Choroid plexus epithelial cell (primary cell): ENCODE measurements at regions not wholly inside any gene's neighbourhood (a gene's known extent, or its start where the extent isn't known, plus 50 kb on each side); places are given as distances from the start of the nearest gene placed in this dataset.
"Not testable (repeated sequence)": the region's sequence is repeated elsewhere in the genome, so short reads cannot be mapped to it uniquely, and the experiment has no call there.

ENCODE experiments used
- DNase-seq: peaks from one replicate; pipeline ENCODE4 v3.0.0-alpha.2; 2010; ENCODE audit warnings: low read depth
- H3K4me3 ChIP-seq: 2 replicates; pipeline ENCODE4 v1.5.1; 2011; ENCODE audit warnings: low read depth, mild to moderate bottlenecking, control low read depth, low read length, moderate library complexity
- CTCF ChIP-seq: conservative IDR thresholded peaks from 2 replicates; pipeline ENCODE4 v1.5.1; 2011; ENCODE audit warnings: low read depth, mild to moderate bottlenecking, control low read depth, inconsistent platforms, low read length, moderate library complexity

GRCh38 chr2:182550234-182550633 is 123.4 kb upstream of the PDE1A start:
- no peak for TF ChIP-seq CTCF
- H3K4me3 ChIP-seq, result no peak overlapping the region
- no peak for DNase-seq

- not testable (repeated sequence) for H3K4me3 ChIP-seq, DNase-seq
Observed at GRCh38 chr2:182552232-182552631, 125.4 kb upstream of the PDE1A start.

GRCh38 chr2:182552785-182553184 is 125.9 kb upstream of the PDE1A start:
- H3K4me3 ChIP-seq, DNase-seq: not testable (repeated sequence)

- no peak for TF ChIP-seq CTCF
- no peak overlapping the region for H3K4me3 ChIP-seq
- peak; percentile 7 for DNase-seq
Observed at GRCh38 chr2:182553483-182553882, 126.6 kb upstream of the PDE1A start.

GRCh38 chr2:182554950-182555349 is 128.1 kb upstream of the PDE1A start:
- no peak for DNase-seq
- TF ChIP-seq CTCF, result no peak
- no peak overlapping the region for H3K4me3 ChIP-seq

GRCh38 chr2:182558564-182558963 is 131.7 kb upstream of the PDE1A start:
- no peak for TF ChIP-seq CTCF
- no peak for DNase-seq
- H3K4me3 ChIP-seq, result no peak overlapping the region

- no peak overlapping the region for H3K4me3 ChIP-seq
- TF ChIP-seq CTCF, result no peak
- no peak for DNase-seq
Observed at GRCh38 chr2:182559623-182560022, 132.8 kb upstream of the PDE1A start.

- TF ChIP-seq CTCF, result no peak
- DNase-seq, result no peak
- H3K4me3 ChIP-seq, result no peak overlapping the region
Observed at GRCh38 chr2:182565911-182566567, 139.2 kb upstream of the PDE1A start.
